NOMO-1 (cell line): ENCODE measurements at regions not wholly inside any gene's neighbourhood (a gene's known extent, or its start where the extent isn't known, plus 50 kb on each side); places are given as distances from the start of the nearest gene placed in this dataset.

Experiments
- DNase-seq, 2 experiments: peaks; one replicate each; lab custom pipeline; 2025; ENCODE audit not compliant: unreplicated experiment in 2 of 2; lab: John Stamatoyannopoulos, UW

- no peak for DNase-seq
These were observed 199.0 kb downstream of the KATNAL1 start for GRCh38 chr13:30108216-30108912.

- peak; percentile 49 to 55 for DNase-seq
These were observed 199.7 kb downstream of the KATNAL1 start for GRCh38 chr13:30107521-30108136.

- peak; percentile 83 to 95 for DNase-seq
These were observed 200.2 kb downstream of the KATNAL1 start for GRCh38 chr13:30107121-30107520.

GRCh38 chr13:30105381-30105780 lies 202.0 kb downstream of the KATNAL1 start:
- DNase-seq = no peak

GRCh38 chr13:30103161-30103840 lies 204.1 kb downstream of the KATNAL1 start:
- peak in 1 of 2 experiments; percentile 46 for DNase-seq

GRCh38 chr13:30100226-30100625 lies 207.1 kb downstream of the KATNAL1 start:
- no peak for DNase-seq

GRCh38 chr13:30097701-30098100 lies 209.7 kb downstream of the KATNAL1 start:
- no peak for DNase-seq

- no peak for DNase-seq
These were observed 210.3 kb downstream of the KATNAL1 start for GRCh38 chr13:30097089-30097488.

- DNase-seq = no peak
These were observed 213.3 kb downstream of the KATNAL1 start for GRCh38 chr13:30094015-30094414.

GRCh38 chr13:30093236-30093635 lies 214.1 kb downstream of the KATNAL1 start:
- DNase-seq = no peak

- no peak for DNase-seq
These were observed 215.7 kb downstream of the KATNAL1 start for GRCh38 chr13:30091691-30092090.

- DNase-seq = no peak
These were observed 216.3 kb downstream of the KATNAL1 start for GRCh38 chr13:30091035-30091434.

- peak; percentile 8 to 41 for DNase-seq
These were observed 219.0 kb downstream of the KATNAL1 start for GRCh38 chr13:30088312-30088855.

GRCh38 chr13:30085087-30085486 lies 222.3 kb downstream of the KATNAL1 start:
- DNase-seq = no peak

- DNase-seq = no peak
These were observed 225.0 kb downstream of the KATNAL1 start for GRCh38 chr13:30082391-30082790.

GRCh38 chr13:30081331-30081730 lies 226.0 kb downstream of the KATNAL1 start:
- DNase-seq = no peak

GRCh38 chr13:30079501-30079900 lies 227.8 kb downstream of the KATNAL1 start:
- no peak for DNase-seq

- DNase-seq = no peak
These were observed 227.6 kb upstream of the UBL3 start for GRCh38 chr13:30078059-30078458.

GRCh38 chr13:30077240-30077735 lies 226.9 kb upstream of the UBL3 start:
- DNase-seq = no peak

- no peak for DNase-seq
These were observed 224.7 kb upstream of the UBL3 start for GRCh38 chr13:30074955-30075614.

GRCh38 chr13:30074431-30074830 lies 224.0 kb upstream of the UBL3 start:
- DNase-seq = no peak
